Sciatic nerve (tissue), 2 donors: ENCODE measurements at regions not wholly inside any gene's neighbourhood (a gene's known extent, or its start where the extent isn't known, plus 50 kb on each side); places are given as distances from the start of the nearest gene placed in this dataset.

Source experiments
- ATAC-seq: fragments of 200-7000 bp; cut with Tn5 transposase; one replicate; pipeline ENCODE4 v1.9.1; 2020; ENCODE audit warnings: mild to moderate bottlenecking, moderate library complexity
- DNase-seq: peaks from one replicate; pipeline ENCODE4 v3.0.0-alpha.2; 2020; ENCODE audit warnings: low spot score
- intact Hi-C: fragments of 100-400 bp; cut with DNase I; formaldehyde crosslinking; loops from one replicate; pipeline ENCODE4 v1.14.2; 2022
- donor health status: DM: no; HTN: no; CAD: no.
- donor health status: DM: no; HTN: no; CAD: no.

DNA sequence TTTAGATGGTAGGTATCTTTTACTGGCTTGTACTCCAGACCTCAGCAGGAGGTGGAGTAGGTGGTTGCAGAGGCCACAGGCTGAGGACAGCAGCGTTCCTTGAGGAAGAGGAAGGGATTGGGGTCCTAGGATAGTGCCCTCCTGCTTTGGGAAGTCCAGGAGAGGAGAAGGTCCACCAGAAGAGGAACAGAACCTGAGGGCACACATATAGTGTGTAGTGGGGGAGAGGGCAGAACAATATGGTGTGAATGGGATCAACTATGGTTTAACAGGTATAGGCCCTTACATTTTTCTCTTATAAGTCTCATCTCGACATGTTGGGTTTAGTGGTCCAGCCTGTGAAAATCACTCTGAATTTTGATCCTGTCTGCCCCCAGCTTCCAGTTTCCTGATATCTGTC lies 229.1 kb upstream of the ZBED5 start:
- no peak for ATAC-seq
- intact Hi-C loops, result no loop called here
- DNase-seq, result no peak

- intact Hi-C loops, result no loop called here
- ATAC-seq (no peak), DNase-seq (no peak)
Observed at GRCh38 chr11:11085580-11085979, 227.7 kb upstream of the ZBED5 start.

DNA sequence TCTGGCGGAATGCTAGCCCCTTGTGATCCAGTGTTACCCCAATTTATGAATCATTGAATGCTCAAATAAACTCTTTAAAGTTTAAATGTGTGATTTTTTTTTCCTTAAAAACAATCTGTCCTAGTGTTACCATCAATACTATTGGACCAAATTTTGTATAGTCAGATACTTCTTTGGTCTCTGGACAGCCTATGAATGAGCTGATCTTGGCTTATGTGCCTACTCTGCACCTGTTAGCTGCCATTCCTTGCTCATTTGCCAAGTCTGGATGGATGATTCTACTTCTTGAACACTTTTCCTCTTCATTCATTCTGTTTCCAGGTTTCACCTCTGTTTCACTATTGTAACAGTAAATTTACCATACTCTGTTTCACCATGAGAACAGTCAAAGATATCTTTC lies 226.5 kb upstream of the ZBED5 start:
- intact Hi-C loops, result no loop called here

DNA sequence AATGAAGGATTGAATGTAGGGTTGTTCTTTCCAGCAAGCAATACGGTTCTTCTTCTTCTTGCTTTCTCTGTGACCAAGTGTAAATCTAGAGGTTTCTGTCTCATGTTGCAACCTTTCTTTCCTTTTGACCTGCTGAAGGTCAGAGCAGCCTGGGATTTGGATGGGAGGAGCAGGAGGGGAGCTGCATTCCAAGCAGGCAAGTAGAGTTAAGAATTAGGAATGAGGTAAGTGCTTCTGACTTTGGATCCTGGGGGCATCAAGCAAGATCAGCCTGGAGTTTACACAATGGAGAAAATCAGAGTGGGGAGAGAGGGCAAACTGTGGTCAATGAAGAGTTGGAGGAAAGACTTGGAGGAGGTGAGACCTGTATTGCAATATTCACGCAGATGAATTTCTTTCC lies 225.6 kb upstream of the ZBED5 start:
- ATAC-seq, result no peak
- intact Hi-C loops, result no loop called here
- DNase-seq, result no peak

More for the DNA sequence above, 226.5 kb upstream of the ZBED5 start:
- DNase-seq, result no peak
- no peak for ATAC-seq

GRCh38 chr11:11082646-11083045 lies 224.8 kb upstream of the ZBED5 start:
- DNase-seq, result no peak
- intact Hi-C loops, result no loop called here
- no peak for ATAC-seq

- intact Hi-C loops, result no loop called here
- ATAC-seq, result no peak
- DNase-seq, result no peak
Observed at GRCh38 chr11:11081776-11082175, 223.9 kb upstream of the ZBED5 start.

DNA sequence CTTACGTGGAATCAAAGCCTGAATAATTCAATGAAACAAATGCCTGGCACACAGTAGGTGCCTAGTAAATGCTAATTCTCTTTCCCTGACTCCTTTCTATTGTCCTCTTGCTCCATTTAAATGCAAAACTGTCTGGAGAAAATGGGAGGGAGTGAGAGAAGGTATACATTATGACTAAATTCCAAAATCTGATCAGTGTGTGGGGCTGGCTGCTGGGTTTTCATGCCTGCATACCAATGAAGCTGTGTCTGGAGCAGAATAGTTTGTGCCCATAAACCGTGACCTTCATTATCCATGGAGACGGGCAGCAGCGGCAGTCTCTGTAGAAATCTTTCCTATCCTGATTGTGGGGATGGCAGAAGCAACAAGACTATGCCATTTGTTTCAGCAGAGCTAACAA lies 223.4 kb upstream of the ZBED5 start:
- DNase-seq (no peak), ATAC-seq (no peak)
- intact Hi-C loops, result no loop called here

GRCh38 chr11:11078344-11079086 lies 220.7 kb upstream of the ZBED5 start:
- DNase-seq (no peak), ATAC-seq (no peak)
- intact Hi-C loops, result loop anchor here (1.0 kb wide), 1 partner anchor 19 kb away; no protein-coding TSS in a partner anchor

DNA sequence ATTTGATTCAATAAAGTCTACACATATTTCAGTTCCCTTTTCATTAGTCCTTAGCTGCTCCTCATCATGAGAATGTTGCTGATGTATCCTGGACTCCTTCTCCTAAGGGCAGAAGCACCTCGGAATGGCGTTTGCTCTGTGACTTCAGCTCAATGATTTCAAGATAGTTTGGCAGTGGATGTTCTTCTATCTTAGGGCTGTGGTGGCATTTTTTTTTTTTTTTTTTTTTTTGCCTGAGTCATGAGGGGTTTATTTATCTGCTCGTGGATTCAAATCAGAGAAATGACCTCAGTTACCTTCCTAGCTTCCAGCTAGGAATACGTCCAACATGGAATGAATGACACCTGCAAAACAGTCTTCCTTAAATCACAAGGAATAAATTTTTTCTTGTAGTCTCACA lies 220.0 kb upstream of the ZBED5 start:
- no peak for DNase-seq
- ATAC-seq, result no peak
- intact Hi-C loops, result no loop called here

DNA sequence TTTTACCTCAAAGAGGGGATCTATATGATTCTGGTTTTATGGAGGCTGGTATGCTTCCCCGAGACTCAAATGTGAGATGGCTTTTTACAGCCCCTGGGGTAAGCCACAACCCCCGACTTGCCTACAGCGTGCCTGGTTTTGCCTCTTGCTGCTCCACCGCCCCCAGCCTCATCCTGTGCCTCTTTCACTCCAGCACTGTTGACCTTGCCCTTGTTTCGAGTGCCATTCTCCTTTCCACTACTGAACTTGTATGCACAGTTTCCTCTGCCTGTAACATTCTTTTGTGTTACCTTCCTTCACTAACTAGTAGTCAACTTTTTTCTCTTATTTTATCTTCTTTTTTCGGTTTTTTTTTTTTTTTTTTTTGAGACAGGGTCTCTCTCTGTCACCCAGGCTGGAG lies 219.0 kb upstream of the ZBED5 start:
- intact Hi-C loops, result no loop called here
- no peak for ATAC-seq
- DNase-seq, result no peak

- no peak for DNase-seq
- no peak for ATAC-seq
- intact Hi-C loops, result no loop called here
Observed at GRCh38 chr11:11076276-11076675, 218.4 kb upstream of the ZBED5 start.

DNA sequence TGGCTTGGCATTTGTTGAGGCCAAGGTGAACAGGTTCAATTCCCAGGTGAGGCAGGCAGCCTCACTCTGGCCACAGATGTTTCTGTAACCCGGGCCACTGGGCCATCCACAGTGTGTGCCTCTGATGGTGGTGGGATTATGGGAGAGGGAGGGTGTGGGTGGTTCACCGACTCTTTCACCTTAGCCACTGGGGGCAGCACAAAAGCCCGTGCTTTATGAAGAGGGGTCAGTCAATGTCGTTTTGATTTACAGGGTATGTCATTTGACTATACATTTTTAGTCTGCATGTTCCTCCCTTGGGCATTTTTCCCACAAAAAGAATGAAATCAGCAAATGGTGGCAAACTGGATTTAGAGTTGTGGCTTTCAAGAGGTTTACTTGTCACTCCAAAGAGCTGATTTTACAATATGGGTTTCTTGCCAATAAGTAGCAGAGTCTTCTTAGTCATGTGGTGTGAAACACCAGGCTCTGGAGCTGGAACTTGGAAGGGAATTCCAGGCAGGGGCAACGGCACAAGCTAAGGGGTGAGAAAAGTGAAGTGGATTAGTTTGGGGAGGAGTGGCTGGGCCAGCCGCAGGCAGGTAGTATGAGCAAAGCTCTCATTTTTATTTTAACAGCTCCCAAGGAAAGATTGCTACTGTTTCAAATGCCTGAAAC lies 217.8 kb upstream of the ZBED5 start:
- intact Hi-C loops, result no loop called here
- DNase-seq (no peak), ATAC-seq (no peak)

GRCh38 chr11:11074686-11075335 lies 217.0 kb upstream of the ZBED5 start:
- ATAC-seq (no peak), DNase-seq (no peak)
- intact Hi-C loops, result no loop called here

GRCh38 chr11:11073996-11074395 lies 216.1 kb upstream of the ZBED5 start:
- intact Hi-C loops, result no loop called here
- ATAC-seq, result no peak
- DNase-seq, result no peak

GRCh38 chr11:11072067-11072466 lies 214.2 kb upstream of the ZBED5 start:
- no peak for ATAC-seq
- DNase-seq, result no peak
- intact Hi-C loops, result no loop called here

DNA sequence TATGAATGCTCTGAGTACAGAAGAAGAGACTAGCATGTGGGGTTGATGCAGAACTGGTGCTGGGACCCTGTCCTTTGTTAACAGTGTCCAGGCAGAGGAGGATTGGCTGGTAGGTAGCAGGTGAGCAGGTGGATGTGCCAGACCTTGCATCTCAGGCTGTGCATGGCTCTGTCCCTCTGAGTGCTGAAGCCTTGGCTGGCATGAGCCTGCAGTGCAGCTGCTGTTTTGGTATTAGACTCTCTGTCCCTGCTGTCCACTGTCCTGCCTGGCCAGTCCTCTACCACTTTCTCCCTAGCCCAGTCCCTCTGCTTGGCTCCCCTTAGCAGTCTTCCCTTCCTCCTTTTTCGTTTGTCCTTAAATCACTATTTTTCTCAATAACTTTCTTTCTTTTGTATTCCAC lies 213.6 kb upstream of the ZBED5 start:
- DNase-seq, result no peak
- no peak for ATAC-seq
- intact Hi-C loops, result no loop called here

GRCh38 chr11:11070976-11071375 lies 213.1 kb upstream of the ZBED5 start:
- intact Hi-C loops, result no loop called here
- ATAC-seq, result no peak
- DNase-seq, result no peak

DNA sequence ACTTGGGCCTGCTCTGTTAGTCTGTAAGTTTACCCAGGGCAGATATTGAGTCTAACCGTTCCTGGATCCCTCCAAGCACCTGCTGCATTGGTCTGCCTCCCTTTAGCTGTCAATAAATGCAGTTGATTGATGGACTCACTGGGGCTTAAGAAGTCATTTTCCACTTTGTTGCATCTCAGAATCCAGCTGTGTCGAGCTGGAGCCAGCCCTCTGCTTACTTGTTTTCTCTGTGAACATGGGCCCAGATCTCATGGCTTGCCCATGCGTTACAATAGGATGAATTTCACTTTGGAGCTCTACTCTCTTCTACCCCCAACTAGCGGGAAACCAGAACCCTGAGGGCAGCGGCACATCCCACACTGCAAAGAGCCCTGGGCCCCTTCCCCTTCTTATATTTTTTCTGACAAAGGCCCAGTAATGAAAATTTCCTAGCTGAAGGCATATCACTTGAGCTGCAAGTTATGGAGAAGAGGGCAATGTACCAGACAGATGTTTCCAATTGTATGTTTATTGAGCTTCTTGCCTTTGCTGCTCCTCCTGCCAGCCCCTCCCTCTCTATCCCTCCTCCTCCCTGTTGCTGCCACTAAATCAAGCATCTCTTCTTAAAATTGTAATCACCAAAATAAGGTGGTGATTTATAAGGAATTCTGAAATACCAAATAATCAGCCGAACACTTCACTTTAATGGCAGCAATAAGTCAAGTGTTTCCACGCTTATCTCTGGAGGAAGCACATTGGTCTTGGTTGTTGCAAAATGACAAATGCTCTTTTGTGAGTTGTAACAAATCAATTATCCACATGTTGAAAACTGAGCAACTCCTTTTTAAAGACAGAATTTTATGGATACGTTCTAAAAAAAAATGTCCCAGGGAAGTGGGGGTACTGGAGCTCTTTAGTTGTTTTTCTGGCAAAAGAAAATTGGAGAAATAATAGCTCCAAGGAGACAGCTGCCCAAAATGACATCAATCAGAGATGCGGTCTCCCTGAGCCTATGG lies 212.3 kb upstream of the ZBED5 start:
- intact Hi-C loops, result no loop called here
- DNase-seq (no peak), ATAC-seq (no peak)

- no peak for DNase-seq
- ATAC-seq, result no peak
- intact Hi-C loops, result no loop called here
Observed at GRCh38 chr11:11068113-11068512, 210.3 kb upstream of the ZBED5 start.
